WERI-Rb-1 (cell line): ENCODE measurements at regions not wholly inside any gene's neighbourhood (a gene's known extent, or its start where the extent isn't known, plus 50 kb on each side); places are given as distances from the start of the nearest gene placed in this dataset.

Source experiments
- DNase-seq: peaks from one replicate; pipeline ENCODE4 v3.0.0-alpha.2; 2020
- H3K27ac ChIP-seq: fragments of 250-450 bp; sonication (Bioruptor Pico); 2 replicates; pipeline ENCODE4 v1.5.1; 2020; ENCODE audit warnings: mild to moderate bottlenecking, moderate library complexity
- H3K27me3 ChIP-seq: fragments of 250-450 bp; sonication (Bioruptor Pico); 2 replicates; pipeline ENCODE4 v1.5.1; 2021; ENCODE audit warnings: mild to moderate bottlenecking, low read depth, moderate library complexity; ENCODE audit not compliant: insufficient read depth, severe bottlenecking
- H3K36me3 ChIP-seq: fragments of 250-450 bp; sonication (Bioruptor Pico); 2 replicates; pipeline ENCODE4 v1.5.1; 2020; ENCODE audit warnings: mild to moderate bottlenecking, moderate library complexity
- H3K4me3 ChIP-seq: 2 replicates; pipeline ENCODE4 v1.5.1; 2011; ENCODE audit warnings: low read depth, mild to moderate bottlenecking, control low read depth, low read length
- H3K9me3 ChIP-seq: fragments of 250-450 bp; sonication (Bioruptor Pico); 2 replicates; pipeline ENCODE4 v1.5.1; 2021; ENCODE audit warnings: mild to moderate bottlenecking, moderate library complexity; ENCODE audit not compliant: severe bottlenecking
- CTCF ChIP-seq: IDR thresholded peaks from 2 replicates; pipeline ENCODE4 v1.5.1; 2011; ENCODE audit warnings: low read depth, mild to moderate bottlenecking, control low read depth, inconsistent platforms, low read length

- no peak for TF ChIP-seq CTCF
- Histone ChIP-seq H3K9me3 (no peaks in the 10 kb centered on the region), H3K27ac (no peak overlapping the region), H3K36me3 (no peaks in the 10 kb centered on the region), H3K4me3 (no peak overlapping the region), H3K27me3 (no peaks in the 10 kb centered on the region)
- no peak for DNase-seq
Observed at GRCh38 chr1:55309053-55309452, 93.9 kb upstream of the USP24 start.

DNA sequence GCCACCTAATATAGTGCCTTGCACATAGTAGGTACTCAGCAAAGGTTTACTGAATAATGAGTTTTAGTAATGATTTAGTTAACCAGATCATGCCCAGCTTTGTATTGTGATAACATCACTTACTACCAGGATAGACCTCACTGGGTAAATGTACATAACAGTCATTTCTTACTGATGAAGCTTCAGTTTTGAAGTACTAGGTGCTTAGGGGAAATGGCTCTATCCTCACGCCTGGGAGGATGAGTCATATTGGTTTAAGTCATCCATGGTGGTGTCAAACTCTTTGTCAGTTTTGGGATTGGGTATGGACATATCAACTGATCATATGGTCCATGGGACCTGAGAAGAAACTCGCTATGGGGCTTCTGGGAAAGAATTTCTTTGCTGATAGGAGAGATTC lies 90.6 kb upstream of the USP24 start:
- no peak for DNase-seq
- TF ChIP-seq CTCF, result no peak

DNA sequence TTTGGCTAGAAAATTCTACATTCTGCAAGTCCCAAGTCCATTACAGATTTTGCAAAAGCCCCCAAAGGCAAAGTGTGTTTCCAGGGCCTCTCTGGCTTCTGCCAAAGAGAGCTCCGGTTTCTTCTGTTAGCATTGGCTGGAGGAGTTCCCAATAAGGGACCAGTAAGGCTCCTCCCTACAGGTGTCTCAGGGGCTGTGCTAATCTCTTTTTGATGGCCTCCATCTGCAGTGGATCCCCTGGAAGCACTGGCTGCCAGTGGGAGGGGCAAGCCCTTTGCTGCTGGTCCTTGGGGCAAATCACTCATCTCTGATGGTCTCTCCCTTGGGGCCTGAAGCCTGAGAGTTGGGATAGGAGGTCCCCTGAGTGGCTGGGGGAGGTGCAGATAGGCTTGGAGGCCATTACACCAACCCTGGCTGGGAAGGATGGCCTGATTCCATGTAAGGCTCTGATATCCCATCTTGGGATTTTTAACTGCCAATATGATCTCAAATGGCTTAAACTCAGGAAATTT lies 89.1 kb upstream of the USP24 start:
- H3K36me3 ChIP-seq, result no peaks in the 10 kb centered on the region
- TF ChIP-seq CTCF, result no peak
- H3K27ac ChIP-seq, result no peak overlapping the region
- no peak overlapping the region for H3K4me3 ChIP-seq
- no peaks in the 10 kb centered on the region for H3K9me3 ChIP-seq
- H3K27me3 ChIP-seq, result no peaks in the 10 kb centered on the region
- DNase-seq, result no peak

More for the DNA sequence above, 90.6 kb upstream of the USP24 start:
- no peaks in the 10 kb centered on the region for H3K9me3 ChIP-seq
- no peaks in the 10 kb centered on the region for H3K36me3 ChIP-seq
- no peaks in the 10 kb centered on the region for H3K27me3 ChIP-seq
- no peak overlapping the region for H3K27ac ChIP-seq
- H3K4me3 ChIP-seq, result no peak overlapping the region

GRCh38 chr1:55302972-55303371 lies 87.8 kb upstream of the USP24 start:
- TF ChIP-seq CTCF, result no peak
- Histone ChIP-seq H3K36me3 (no peaks in the 10 kb centered on the region), H3K9me3 (no peaks in the 10 kb centered on the region), H3K27ac (no peak overlapping the region), H3K27me3 (no peaks in the 10 kb centered on the region), H3K4me3 (no peak overlapping the region)
- DNase-seq, result no peak

GRCh38 chr1:55301912-55302311 lies 86.7 kb upstream of the USP24 start:
- no peak overlapping the region for H3K27ac ChIP-seq
- no peaks in the 10 kb centered on the region for H3K36me3 ChIP-seq
- no peaks in the 10 kb centered on the region for H3K9me3 ChIP-seq
- no peak for TF ChIP-seq CTCF
- no peaks in the 10 kb centered on the region for H3K27me3 ChIP-seq
- no peak for DNase-seq
- H3K4me3 ChIP-seq, result no peak overlapping the region

- Histone ChIP-seq H3K27me3 (no peaks in the 10 kb centered on the region), H3K36me3 (no peaks in the 10 kb centered on the region), H3K27ac (no peak overlapping the region), H3K4me3 (no peak overlapping the region), H3K9me3 (peaks cover 2% of the 10 kb centered on the region)
- no peak for TF ChIP-seq CTCF
- DNase-seq, result no peak
Observed at GRCh38 chr1:55300975-55301374, 85.8 kb upstream of the USP24 start.
